ENCODE measurements at regions not wholly inside any gene's neighbourhood (a gene's known extent, or its start where the extent isn't known, plus 50 kb on each side); places are given as distances from the start of the nearest gene placed in this dataset.

DNA sequence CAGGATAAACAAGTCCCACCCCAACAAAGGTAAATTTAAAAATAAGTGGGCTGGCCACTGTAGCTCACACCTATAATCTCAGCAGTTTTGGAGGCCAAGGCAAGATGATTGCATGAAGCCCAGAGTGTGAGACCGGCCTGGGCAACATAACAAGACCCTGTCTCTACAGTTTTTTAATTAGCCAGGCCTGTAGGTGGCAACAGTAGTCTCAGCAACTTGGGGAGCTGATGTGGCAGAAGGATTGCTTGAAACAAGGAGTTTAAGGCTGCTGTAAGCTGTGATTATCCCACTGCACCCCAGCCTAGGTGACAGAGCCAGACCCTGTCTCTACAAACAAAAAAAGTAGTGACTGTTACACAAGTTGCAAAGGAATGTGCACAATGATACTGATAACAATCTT, 74.6 kb upstream of the FAAH2 start:
- WGBS (ENCODE audit: insufficient coverage, low coverage, missing lambda C conversion rate) = 25% methylated on average over 1 of the region's 1 CpG
- POLR2A ChIA-PET = no interaction called here
- CTCF ChIA-PET (ENCODE audit: low intra/inter-chr PET ratio) = no interaction called here
- H3K79me2 ChIP-seq (ENCODE audit: control insufficient read depth, insufficient read depth, low read length) = no peaks in the 10 kb centered on the region
- no peaks in the 10 kb centered on the region for H3K27me3 ChIP-seq (ENCODE audit: control insufficient read depth in 2 of 2, insufficient read depth in 2 of 2, low read length in 2 of 2)
- TF ChIP-seq GTF2E2 (tag; IDR thresholded peaks at IDR 0.05) (no peak), POLR3G (IDR thresholded peaks at IDR 0.05; ENCODE audit: extremely low read depth, insufficient read length, insufficient replicate concordance) (no peak), HOXB6 (CRISPR knock-in tag; IDR thresholded peaks at IDR 0.05; ENCODE audit: borderline replicate concordance) (no peak), TBP (optimal IDR thresholded peaks at IDR 0.05; ENCODE audit: low read depth, low read length) (no peak), GTF2A2 (tag; IDR thresholded peaks at IDR 0.05) (no peak), CHD4 (IDR thresholded peaks at IDR 0.05; ENCODE audit: insufficient read depth, insufficient replicate concordance, low read depth, low read length, poor library complexity, severe bottlenecking) (no peak), RBM14 (IDR thresholded peaks at IDR 0.05; ENCODE audit: borderline replicate concordance, insufficient read depth, low read depth, low read length) (no peak)
- TF ChIP-seq, protein P1, sequence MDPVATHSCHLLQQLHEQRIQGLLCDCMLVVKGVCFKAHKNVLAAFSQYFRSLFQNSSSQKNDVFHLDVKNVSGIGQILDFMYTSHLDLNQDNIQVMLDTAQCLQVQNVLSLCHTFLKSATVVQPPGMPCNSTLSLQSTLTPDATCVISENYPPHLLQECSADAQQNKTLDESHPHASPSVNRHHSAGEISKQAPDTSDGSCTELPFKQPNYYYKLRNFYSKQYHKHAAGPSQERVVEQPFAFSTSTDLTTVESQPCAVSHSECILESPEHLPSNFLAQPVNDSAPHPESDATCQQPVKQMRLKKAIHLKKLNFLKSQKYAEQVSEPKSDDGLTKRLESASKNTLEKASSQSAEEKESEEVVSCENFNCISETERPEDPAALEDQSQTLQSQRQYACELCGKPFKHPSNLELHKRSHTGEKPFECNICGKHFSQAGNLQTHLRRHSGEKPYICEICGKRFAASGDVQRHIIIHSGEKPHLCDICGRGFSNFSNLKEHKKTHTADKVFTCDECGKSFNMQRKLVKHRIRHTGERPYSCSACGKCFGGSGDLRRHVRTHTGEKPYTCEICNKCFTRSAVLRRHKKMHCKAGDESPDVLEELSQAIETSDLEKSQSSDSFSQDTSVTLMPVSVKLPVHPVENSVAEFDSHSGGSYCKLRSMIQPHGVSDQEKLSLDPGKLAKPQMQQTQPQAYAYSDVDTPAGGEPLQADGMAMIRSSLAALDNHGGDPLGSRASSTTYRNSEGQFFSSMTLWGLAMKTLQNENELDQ (CRISPR knock-in tag; IDR thresholded peaks at IDR 0.05; ENCODE audit: borderline replicate concordance) = no peak
- TF ChIP-seq, protein P2, sequence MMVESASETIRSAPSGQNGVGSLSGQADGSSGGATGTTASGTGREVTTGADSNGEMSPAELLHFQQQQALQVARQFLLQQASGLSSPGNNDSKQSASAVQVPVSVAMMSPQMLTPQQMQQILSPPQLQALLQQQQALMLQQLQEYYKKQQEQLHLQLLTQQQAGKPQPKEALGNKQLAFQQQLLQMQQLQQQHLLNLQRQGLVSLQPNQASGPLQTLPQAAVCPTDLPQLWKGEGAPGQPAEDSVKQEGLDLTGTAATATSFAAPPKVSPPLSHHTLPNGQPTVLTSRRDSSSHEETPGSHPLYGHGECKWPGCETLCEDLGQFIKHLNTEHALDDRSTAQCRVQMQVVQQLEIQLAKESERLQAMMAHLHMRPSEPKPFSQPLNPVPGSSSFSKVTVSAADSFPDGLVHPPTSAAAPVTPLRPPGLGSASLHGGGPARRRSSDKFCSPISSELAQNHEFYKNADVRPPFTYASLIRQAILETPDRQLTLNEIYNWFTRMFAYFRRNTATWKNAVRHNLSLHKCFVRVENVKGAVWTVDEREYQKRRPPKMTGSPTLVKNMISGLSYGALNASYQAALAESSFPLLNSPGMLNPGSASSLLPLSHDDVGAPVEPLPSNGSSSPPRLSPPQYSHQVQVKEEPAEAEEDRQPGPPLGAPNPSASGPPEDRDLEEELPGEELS (CRISPR knock-in tag; IDR thresholded peaks at IDR 0.05; ENCODE audit: borderline replicate concordance) = no peak
- TF ChIP-seq, protein P3, sequence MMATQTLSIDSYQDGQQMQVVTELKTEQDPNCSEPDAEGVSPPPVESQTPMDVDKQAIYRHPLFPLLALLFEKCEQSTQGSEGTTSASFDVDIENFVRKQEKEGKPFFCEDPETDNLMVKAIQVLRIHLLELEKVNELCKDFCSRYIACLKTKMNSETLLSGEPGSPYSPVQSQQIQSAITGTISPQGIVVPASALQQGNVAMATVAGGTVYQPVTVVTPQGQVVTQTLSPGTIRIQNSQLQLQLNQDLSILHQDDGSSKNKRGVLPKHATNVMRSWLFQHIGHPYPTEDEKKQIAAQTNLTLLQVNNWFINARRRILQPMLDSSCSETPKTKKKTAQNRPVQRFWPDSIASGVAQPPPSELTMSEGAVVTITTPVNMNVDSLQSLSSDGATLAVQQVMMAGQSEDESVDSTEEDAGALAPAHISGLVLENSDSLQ (IDR thresholded peaks at IDR 0.05) = no peak
- no peak for ATAC-seq
- no peaks in the 10 kb centered on the region for H4K20me1 ChIP-seq (replicated peaks; ENCODE audit: control insufficient read depth, insufficient read depth, low read length)
- H3K4me3 ChIP-seq = no peak overlapping the region
- no peak for DNase-seq (ENCODE audit: extremely low read depth in 1 of 4, low spot score in 3 of 4)
- BruUV-seq (replicated peaks) = no TSS peak
- no peaks in the 10 kb centered on the region for H3K9me1 ChIP-seq (ENCODE audit: control insufficient read depth, insufficient read depth, low read length)
- intact Hi-C loops (cut with micrococcal nuclease) = no loop called here
- H3K27ac ChIP-seq (ENCODE audit: extremely low read depth, low read depth, low read length) = no peak overlapping the region
- no peak overlapping the region for H2AFZ ChIP-seq (ENCODE audit: low read depth, low read length)
- no peaks in the 10 kb centered on the region for H3K36me3 ChIP-seq (ENCODE audit: control insufficient read depth, insufficient read depth, low read length)
- no peak overlapping the region for H3K4me2 ChIP-seq (ENCODE audit: insufficient read depth, low read length)
- no peak for FAIRE-seq
- no peaks in the 10 kb centered on the region for H3K4me1 ChIP-seq (replicated peaks in 1 of 2; ENCODE audit: control insufficient read depth in 2 of 2, insufficient read depth in 2 of 2, low read length in 2 of 2)
- no peak overlapping the region for H3K9ac ChIP-seq (ENCODE audit: insufficient read depth in 1 of 2, low read depth in 2 of 2, low read length in 2 of 2)
- in situ Hi-C loops (cut with MboI) = no loop called here
- no peaks in the 10 kb centered on the region for H3K9me3 ChIP-seq (replicated peaks; ENCODE audit: control insufficient read depth, insufficient read depth, low read depth, low read length)
